Stimulated activated CD4-positive, alpha-beta T cell treated with anti-CD3 and anti-CD28 coated beads, Interleukin-12 subunit alpha, Interleukin-12 subunit beta, amount 100 ng/mL, for 48 hours (primary cell): ENCODE measurements at regions not wholly inside any gene's neighbourhood (a gene's known extent, or its start where the extent isn't known, plus 50 kb on each side); places are given as distances from the start of the nearest gene placed in this dataset.

Source experiments
- DNase-seq, 3 donors: peaks; one replicate each; pipeline ENCODE4 v3.0.0-alpha.2; 2020; ENCODE audit warnings: low read depth in 2 of 3, low spot score in 1 of 3

- DNase-seq, result no peak
These were observed 199.5 kb upstream of the PLET1 start for GRCh38 chr11:112460141-112460540.

- DNase-seq, result no peak
These were observed 204.3 kb upstream of the PLET1 start for GRCh38 chr11:112464949-112465348.

- DNase-seq, result no peak
These were observed 204.9 kb upstream of the PLET1 start for GRCh38 chr11:112465433-112466024.

GRCh38 chr11:112467721-112468120 is 207.1 kb upstream of the PLET1 start:
- DNase-seq, result no peak

- no peak for DNase-seq
These were observed 208.7 kb upstream of the PLET1 start for GRCh38 chr11:112469376-112469775.

- no peak for DNase-seq
These were observed 209.7 kb upstream of the PLET1 start for GRCh38 chr11:112470355-112470754.

- no peak for DNase-seq
These were observed 211.1 kb upstream of the PLET1 start for GRCh38 chr11:112471731-112472130.

- DNase-seq, result no peak
These were observed 216.5 kb upstream of the PLET1 start for GRCh38 chr11:112477152-112477551.

- DNase-seq, result no peak
These were observed 217.1 kb upstream of the PLET1 start for GRCh38 chr11:112477581-112478317.

GRCh38 chr11:112478806-112479205 is 218.1 kb upstream of the PLET1 start:
- no peak for DNase-seq

- DNase-seq, result no peak
These were observed 220.8 kb upstream of the PLET1 start for GRCh38 chr11:112481431-112481830.

- no peak for DNase-seq
These were observed 221.2 kb upstream of the PLET1 start for GRCh38 chr11:112481893-112482292.

- DNase-seq, result no peak
These were observed 224.6 kb upstream of the PLET1 start for GRCh38 chr11:112485280-112485679.

GRCh38 chr11:112497826-112498225 is 237.2 kb upstream of the PLET1 start:
- DNase-seq, result no peak

GRCh38 chr11:112498701-112499100 is 238.0 kb upstream of the PLET1 start:
- no peak for DNase-seq

- DNase-seq, result no peak
These were observed 238.7 kb upstream of the PLET1 start for GRCh38 chr11:112499153-112499880.

- no peak for DNase-seq
These were observed 239.2 kb upstream of the PLET1 start for GRCh38 chr11:112499881-112500204.

- DNase-seq, result no peak
These were observed 242.8 kb upstream of the PLET1 start for GRCh38 chr11:112503410-112503809.

GRCh38 chr11:112504056-112504455 is 243.4 kb upstream of the PLET1 start:
- DNase-seq, result no peak

GRCh38 chr11:112506852-112507251 is 246.2 kb upstream of the PLET1 start:
- DNase-seq, result no peak

- no peak for DNase-seq
These were observed 246.6 kb upstream of the PLET1 start for GRCh38 chr11:112507281-112507680.

GRCh38 chr11:112508750-112509149 is 248.1 kb upstream of the PLET1 start:
- no peak for DNase-seq
